ENCODE measurements at regions not wholly inside any gene's neighbourhood (a gene's known extent, or its start where the extent isn't known, plus 50 kb on each side); places are given as distances from the start of the nearest gene placed in this dataset.
"Not testable (repeated sequence)": the region's sequence is repeated elsewhere in the genome, so short reads cannot be mapped to it uniquely, and the experiment has no call there.

DNA sequence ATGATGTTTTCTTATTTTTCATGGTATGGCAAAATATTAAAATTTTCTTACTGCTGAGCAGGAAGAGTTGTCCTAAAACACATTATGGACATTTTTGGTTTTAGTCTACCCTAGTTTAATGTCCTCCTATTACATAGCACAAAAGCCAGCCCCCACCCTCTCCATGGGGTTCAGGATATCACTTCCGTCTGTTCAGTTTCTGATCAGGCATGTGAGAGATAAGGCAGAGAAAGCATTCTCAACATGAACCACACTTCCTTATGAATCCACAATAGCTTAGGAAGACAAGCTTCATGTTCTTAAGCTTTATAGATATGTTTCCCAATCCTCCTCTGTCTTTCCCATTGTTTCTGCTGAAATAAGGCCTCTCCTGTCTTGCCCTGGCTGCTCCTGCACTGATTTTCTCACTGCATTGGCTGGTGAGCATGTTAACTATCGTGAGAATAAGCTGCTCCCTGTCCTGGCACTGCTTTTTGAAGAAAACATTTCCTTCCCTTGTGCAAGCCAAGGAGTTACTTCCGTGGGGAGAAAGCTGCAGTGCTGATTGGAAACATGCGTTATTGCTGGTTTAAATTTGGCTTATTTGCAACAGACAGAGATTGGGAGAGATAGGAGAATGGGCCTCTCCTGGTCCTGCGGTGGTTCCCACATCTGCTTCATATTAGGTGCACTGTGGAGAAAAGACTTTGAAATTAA, 260.3 kb upstream of the RPS23 start:
- Histone ChIP-seq H3K36me3 (ENCODE audit: insufficient read depth, low read length) (0 out of 2 replicates have a peak, but pooled peaks cover 2% of the 10 kb centered on the region), H3K9ac (ENCODE audit: low read depth, low read length) (no peak overlapping the region), H3K9me3 (ENCODE audit: control insufficient read depth, insufficient read depth, low read length) (no peaks in the 10 kb centered on the region), H3K4me1 (ENCODE audit: insufficient read depth, low read length) (no peaks in the 10 kb centered on the region)

DNA sequence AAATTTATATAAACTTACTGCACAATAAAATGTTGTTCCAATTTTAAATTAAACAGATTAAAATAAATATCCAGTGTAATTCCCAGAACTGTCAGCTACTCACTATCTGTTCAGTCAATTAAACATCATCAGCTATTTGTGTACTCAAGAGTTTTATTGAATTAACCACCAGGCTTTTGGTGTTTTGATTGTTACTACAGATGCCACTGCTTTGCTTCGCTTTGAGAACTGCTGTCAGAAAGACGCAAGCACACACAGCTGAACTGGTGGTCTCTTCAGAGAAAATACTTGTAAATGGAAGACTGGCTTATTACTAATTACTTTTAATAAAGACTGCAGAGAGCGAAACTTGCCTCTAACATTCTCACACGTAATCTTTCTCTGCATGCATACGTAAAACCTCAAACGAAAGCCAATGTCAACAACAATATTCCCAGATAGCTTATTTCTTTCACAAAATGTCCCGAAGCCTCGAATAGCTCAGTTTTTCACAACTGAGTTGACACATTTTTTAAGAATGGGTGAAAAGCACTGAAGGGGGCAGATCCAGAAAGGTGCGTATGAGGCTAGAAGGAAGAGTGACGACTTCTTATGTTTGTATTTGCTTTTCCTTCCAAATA, 259.6 kb upstream of the RPS23 start:
- Histone ChIP-seq H3K9me3 (ENCODE audit: control insufficient read depth, insufficient read depth, low read length) (peaks cover 2% of the 10 kb centered on the region; the same call in 1 of the 2 replicates), H3K4me1 (ENCODE audit: insufficient read depth, low read length) (no peaks in the 10 kb centered on the region), H3K36me3 (ENCODE audit: insufficient read depth, low read length) (no peaks in the 10 kb centered on the region), H3K9ac (ENCODE audit: low read depth, low read length) (no peak overlapping the region)

DNA sequence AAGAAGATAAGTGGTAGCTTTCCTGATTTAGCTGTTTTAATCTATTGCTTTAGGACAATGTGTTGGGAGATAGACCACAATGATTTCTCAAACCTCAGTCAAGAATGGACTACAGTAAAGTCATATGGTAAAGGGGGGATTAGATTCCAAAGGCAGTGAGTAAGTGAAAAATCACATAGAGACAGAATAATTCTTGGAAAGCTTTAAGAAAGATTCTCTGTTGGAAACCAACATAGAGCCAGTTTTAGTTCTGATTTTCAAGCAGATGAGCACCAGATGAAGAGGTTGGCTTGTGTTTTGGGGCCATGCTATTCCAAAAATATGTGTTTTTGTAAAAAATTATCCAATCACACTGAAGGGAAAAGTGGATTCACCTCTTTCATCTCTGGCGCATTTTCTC, 256.8 kb upstream of the RPS23 start:
- Histone ChIP-seq H3K36me3 (ENCODE audit: insufficient read depth, low read length) (no peaks in the 10 kb centered on the region), H3K9ac (ENCODE audit: low read depth, low read length) (no peak overlapping the region), H3K4me1 (ENCODE audit: insufficient read depth, low read length) (no peaks in the 10 kb centered on the region), H3K9me3 (ENCODE audit: control insufficient read depth, insufficient read depth, low read length) (peaks cover 14% of the 10 kb centered on the region)

DNA sequence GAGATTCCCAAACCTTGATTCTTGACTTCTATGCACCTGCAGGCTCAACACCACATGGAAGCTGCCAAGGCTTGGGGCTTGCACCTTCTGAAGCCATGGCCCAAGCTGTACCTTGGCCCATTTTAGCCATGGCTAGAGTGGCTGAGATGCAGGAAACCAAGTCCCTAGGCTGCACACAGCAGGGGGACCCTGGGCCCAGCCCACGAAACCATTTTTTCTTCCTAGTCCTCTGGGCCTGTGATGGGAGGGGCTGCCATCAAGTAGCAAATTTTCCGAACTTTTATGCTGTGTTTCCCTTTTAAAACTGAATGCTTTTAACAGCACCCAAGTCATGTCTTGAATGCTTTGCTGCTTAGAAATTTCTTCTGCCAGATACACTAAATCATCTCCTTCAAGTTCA, 253.9 kb upstream of the RPS23 start:
- H3K9me3 ChIP-seq (ENCODE audit: control insufficient read depth, insufficient read depth, low read length) = peaks cover 14% of the 10 kb centered on the region
- not testable (repeated sequence) for H3K4me1 ChIP-seq (ENCODE audit: insufficient read depth, low read length); H3K9ac ChIP-seq (ENCODE audit: low read depth, low read length); H3K36me3 ChIP-seq (ENCODE audit: insufficient read depth, low read length)

DNA sequence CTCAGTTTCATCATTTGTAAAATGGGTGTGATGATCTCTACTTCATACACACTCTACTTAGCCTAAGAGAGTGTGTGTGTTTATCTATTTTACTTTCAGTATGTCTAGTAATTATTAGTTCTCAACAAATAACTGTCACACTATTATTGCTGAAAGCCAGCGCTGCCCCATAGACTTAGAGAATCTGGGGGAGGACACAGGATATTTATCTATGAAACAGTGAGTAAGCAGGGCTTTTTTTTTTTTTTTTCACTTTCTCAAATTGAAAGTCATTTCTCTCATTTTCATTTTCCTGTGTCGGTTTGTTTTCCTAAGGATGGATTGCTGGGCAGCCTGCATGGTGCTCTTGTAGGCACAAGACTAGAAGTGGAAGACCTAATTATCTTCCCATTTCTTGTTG, 248.4 kb upstream of the RPS23 start:
- H3K36me3 ChIP-seq (ENCODE audit: insufficient read depth, low read length) = no peaks in the 10 kb centered on the region
- peaks cover 4% of the 10 kb centered on the region; the same call in 1 of the 2 replicates for H3K9me3 ChIP-seq (ENCODE audit: control insufficient read depth, insufficient read depth, low read length)
- H3K9ac ChIP-seq (ENCODE audit: low read depth, low read length) = no peak overlapping the region
- H3K4me1 ChIP-seq (ENCODE audit: insufficient read depth, low read length) = peaks cover 7% of the 10 kb centered on the region; the same call in 1 of the 2 replicates

DNA sequence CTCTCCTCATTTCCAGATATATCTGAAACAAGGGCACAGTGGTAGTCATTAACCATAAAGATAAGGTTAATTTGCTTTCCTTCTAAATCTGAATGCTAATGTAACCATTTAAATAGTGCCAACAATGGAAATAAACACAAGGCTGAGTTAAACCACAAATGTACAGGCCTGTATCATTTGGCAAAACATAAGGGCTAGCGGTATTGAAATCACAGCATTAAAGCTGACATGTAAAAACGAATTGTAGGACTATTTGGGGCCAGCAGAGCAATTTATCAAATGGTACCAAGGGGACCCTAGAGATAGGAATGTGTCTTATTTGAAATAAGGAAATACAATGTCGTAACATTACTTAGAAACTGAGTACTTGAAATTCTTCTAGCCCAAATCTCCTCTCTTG, 247.5 kb upstream of the RPS23 start:
- Histone ChIP-seq H3K9ac (ENCODE audit: low read depth, low read length) (no peak overlapping the region), H3K36me3 (ENCODE audit: insufficient read depth, low read length) (no peaks in the 10 kb centered on the region), H3K4me1 (ENCODE audit: insufficient read depth, low read length) (peaks cover 7% of the 10 kb centered on the region; the same call in 1 of the 2 replicates), H3K9me3 (ENCODE audit: control insufficient read depth, insufficient read depth, low read length) (no peaks in the 10 kb centered on the region; the same call in 1 of the 2 replicates)

DNA sequence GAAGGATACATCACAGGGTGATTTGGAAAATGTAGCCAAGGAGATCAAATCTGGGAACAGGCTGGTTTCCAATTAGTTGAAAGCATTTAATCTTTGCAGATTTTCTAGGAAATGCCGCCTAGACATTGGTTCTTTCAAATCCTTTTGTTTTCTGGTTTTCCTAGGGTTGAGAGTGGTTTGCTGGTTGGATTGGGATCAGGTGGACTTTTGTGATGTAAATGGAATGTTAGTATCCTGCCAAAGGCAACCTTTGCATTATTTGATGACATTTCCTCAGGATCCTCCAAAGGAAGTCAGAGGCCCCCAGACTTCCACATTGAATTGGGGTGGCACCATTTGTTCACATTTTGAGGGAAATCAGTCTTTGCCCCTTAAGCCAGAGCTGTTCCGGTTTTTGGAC, 245.5 kb upstream of the RPS23 start:
- Histone ChIP-seq H3K9me3 (ENCODE audit: control insufficient read depth, insufficient read depth, low read length) (no peaks in the 10 kb centered on the region; the same call in 1 of the 2 replicates), H3K9ac (ENCODE audit: low read depth, low read length) (no peak overlapping the region), H3K36me3 (ENCODE audit: insufficient read depth, low read length) (no peaks in the 10 kb centered on the region), H3K4me1 (ENCODE audit: insufficient read depth, low read length) (peaks cover 7% of the 10 kb centered on the region; the same call in 1 of the 2 replicates)

DNA sequence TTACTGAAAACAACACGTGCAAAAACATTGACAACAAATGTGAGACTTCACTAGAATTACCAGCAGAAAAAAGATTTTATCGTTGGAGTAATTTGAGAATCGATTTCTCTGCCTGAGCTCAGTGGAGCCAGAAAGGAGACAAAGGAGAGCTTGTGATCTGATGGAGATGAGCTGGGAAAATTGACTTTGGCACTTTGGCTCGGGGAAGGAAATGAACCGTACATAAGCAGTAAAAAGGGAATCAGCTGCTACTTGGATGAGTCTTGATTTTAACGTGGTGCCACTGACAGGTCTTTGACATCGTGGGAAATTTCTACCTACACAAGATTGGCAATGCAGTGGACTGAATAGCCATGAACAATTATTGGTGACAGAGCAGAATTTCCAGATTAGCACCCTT, 244.7 kb upstream of the RPS23 start:
- Histone ChIP-seq H3K9me3 (ENCODE audit: control insufficient read depth, insufficient read depth, low read length) (no peaks in the 10 kb centered on the region), H3K36me3 (ENCODE audit: insufficient read depth, low read length) (no peaks in the 10 kb centered on the region), H3K4me1 (ENCODE audit: insufficient read depth, low read length) (peaks cover 7% of the 10 kb centered on the region; the same call in 1 of the 2 replicates), H3K9ac (ENCODE audit: low read depth, low read length) (no peak overlapping the region)

DNA sequence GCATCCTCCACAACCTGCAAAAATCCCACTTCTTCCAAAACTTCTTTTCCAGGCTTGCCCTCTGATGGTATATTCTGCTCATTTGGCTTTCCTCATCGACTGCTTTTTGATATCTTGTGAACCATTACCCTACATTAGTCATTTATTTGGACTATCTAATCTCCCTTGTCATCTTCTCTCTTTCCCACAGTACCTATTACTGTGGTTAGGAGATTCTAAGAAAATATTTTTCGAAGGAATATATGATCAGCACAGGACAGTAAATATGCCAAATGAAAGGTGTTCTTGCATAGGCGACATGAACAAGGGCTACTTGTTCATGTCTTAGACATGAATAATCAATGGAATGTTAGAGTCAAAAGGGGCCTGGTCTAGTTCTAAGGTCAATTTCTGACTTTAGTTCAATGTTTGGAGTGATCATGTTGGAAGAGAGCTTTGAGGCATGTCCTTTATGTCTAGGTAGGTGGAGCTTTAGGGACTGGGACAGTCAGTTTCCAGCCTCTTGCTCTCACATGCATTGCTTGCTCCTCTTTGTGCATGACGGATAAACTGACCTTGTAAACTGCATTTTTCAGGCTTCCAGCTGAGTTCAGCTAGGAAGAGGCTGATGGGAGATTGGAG, 243.4 kb upstream of the RPS23 start:
- H3K9me3 ChIP-seq (ENCODE audit: control insufficient read depth, insufficient read depth, low read length) = no peaks in the 10 kb centered on the region
- peaks cover 7% of the 10 kb centered on the region; the same call in 1 of the 2 replicates for H3K4me1 ChIP-seq (ENCODE audit: insufficient read depth, low read length)
- H3K9ac ChIP-seq (ENCODE audit: low read depth, low read length) = no peak overlapping the region

DNA sequence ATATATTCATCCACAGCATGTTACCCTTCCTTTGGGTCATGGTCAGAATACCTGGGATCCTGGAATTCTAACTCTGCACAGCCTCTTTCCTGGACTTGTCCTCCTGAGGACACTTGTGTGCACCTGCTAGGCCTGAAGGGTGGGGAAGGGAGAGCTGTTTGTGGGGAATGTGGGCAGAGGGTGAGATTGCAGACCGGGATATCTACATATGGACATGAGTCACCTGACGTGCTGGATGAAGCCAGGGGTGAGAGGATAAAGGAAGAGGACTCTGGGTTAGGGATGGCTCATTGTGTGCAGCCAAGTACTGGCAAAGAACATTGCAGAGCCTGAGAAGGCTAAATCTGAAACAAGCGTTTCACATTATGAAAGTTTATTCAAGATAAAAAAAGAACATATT, 241.4 kb upstream of the RPS23 start:
- Histone ChIP-seq H3K36me3 (ENCODE audit: insufficient read depth, low read length) (no peaks in the 10 kb centered on the region), H3K4me1 (ENCODE audit: insufficient read depth, low read length) (peaks cover 7% of the 10 kb centered on the region; the same call in 1 of the 2 replicates), H3K9ac (ENCODE audit: low read depth, low read length) (no peak overlapping the region), H3K9me3 (ENCODE audit: control insufficient read depth, insufficient read depth, low read length) (no peaks in the 10 kb centered on the region)

More for the DNA sequence above, 243.4 kb upstream of the RPS23 start:
- H3K36me3 ChIP-seq (ENCODE audit: insufficient read depth, low read length) = no peaks in the 10 kb centered on the region

DNA sequence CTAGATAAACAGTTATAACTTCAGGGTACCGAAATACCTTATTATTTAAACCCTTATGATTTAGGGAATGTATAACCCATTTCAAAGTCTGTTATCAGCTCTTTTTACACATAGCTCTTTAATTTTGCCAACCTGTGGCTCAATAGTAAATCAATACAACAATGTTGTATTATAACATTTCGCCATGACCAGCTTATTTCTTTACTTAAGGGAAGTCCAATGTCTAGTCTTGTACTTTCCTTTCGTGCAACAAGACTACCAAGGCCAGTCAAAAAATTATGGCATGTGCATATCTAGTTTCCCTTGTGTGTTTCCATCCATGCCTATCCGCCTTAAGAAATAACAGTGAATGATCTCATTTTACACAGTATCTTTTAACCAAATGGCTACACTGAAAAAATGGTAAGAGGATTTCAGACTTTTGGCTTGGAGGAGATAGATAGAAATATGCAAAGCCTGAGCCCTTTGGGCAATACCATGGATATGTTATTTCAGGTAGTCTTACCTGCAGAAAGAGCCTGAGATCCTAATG, 239.5 kb upstream of the RPS23 start:
- H3K36me3 ChIP-seq (ENCODE audit: insufficient read depth, low read length) = no peaks in the 10 kb centered on the region

DNA sequence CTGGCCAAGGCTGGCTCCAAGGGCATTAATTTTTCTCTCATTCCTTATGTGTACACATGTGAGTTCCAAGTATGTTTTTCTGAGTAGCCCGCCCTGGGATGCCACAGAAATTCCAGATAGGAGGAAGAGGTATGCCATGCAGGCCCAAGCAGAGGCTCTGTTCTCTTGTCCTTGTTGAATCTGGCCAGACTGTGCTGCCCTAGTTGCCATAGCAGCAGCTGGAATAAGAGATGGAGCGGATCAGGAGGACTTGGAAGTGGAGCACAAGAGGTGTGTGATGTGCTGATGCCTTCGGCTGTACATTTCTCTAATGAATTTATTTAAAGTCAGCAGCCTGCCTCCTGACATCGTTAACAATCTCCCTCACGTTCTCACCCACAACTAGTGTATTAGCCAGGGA, 235.6 kb upstream of the RPS23 start:
- no peak overlapping the region for H3K9ac ChIP-seq (ENCODE audit: low read depth, low read length)

More for the DNA sequence above, 239.5 kb upstream of the RPS23 start:
- Histone ChIP-seq H3K9me3 (ENCODE audit: control insufficient read depth, insufficient read depth, low read length) (no peaks in the 10 kb centered on the region), H3K4me1 (ENCODE audit: insufficient read depth, low read length) (peaks cover 3% of the 10 kb centered on the region; the same call in 1 of the 2 replicates), H3K9ac (ENCODE audit: low read depth, low read length) (no peak overlapping the region)

DNA sequence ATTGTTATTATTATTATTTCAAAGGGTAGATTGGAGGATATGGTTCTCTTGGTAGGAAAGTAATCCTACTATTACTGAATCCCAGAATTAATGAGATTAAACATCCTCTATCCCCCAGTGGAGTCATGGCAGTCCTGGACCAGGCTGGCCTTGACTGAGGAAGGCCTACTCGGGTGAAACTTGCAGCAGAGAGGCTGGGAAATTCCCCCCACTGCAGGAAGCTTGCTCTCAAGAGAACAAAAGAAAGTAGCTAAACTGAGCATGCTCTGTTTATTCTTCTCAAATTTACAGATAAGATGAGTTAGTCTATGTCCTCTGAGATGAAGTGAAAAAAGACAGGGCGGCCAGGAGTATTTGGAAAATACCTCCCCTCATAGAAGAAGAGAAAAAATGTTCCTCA, 233.9 kb upstream of the RPS23 start:
- no peak overlapping the region for H3K9ac ChIP-seq (ENCODE audit: low read depth, low read length)
- H3K4me1 ChIP-seq (ENCODE audit: insufficient read depth, low read length) = peaks cover 3% of the 10 kb centered on the region; the same call in 1 of the 2 replicates
- H3K36me3 ChIP-seq (ENCODE audit: insufficient read depth, low read length) = no peaks in the 10 kb centered on the region
- no peaks in the 10 kb centered on the region for H3K9me3 ChIP-seq (ENCODE audit: control insufficient read depth, insufficient read depth, low read length)

More for the DNA sequence above, 235.6 kb upstream of the RPS23 start:
- no peaks in the 10 kb centered on the region for H3K36me3 ChIP-seq (ENCODE audit: insufficient read depth, low read length)
- H3K4me1 ChIP-seq (ENCODE audit: insufficient read depth, low read length) = peaks cover 3% of the 10 kb centered on the region; the same call in 1 of the 2 replicates
- no peaks in the 10 kb centered on the region for H3K9me3 ChIP-seq (ENCODE audit: control insufficient read depth, insufficient read depth, low read length)

DNA sequence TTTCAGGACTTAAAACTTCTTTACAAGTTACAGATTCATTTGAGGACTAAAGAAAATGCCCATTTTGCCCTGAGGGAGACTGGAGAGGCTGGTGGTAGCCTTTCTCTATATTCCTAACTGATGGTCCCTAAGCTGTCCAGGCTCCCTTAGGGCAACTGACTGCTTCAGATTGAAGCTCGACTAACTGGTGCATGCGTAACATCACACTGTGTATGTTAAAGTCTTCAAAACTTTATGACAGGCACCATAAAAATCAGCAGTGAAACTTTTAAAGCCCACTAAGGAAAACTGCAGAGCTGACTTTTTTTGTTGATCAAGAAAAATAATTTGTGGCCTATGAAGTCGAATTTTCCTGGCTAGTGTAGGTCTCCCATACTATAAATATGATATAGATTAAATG, 233.0 kb upstream of the RPS23 start:
- Histone ChIP-seq H3K9me3 (ENCODE audit: control insufficient read depth, insufficient read depth, low read length) (no peaks in the 10 kb centered on the region), H3K4me1 (ENCODE audit: insufficient read depth, low read length) (peaks cover 3% of the 10 kb centered on the region; the same call in 1 of the 2 replicates), H3K36me3 (ENCODE audit: insufficient read depth, low read length) (no peaks in the 10 kb centered on the region), H3K9ac (ENCODE audit: low read depth, low read length) (no peak overlapping the region)

All from ES-I3 (cell line).